GM12878 (cell line): ENCODE measurements at regions not wholly inside any gene's neighbourhood (a gene's known extent, or its start where the extent isn't known, plus 50 kb on each side); places are given as distances from the start of the nearest gene placed in this dataset.

Experiments used
- ATAC-seq: fragments of 200-7000 bp; cut with Tn5 transposase; 3 replicates; pipeline ENCODE4 v1.9.1; 2020; ENCODE audit warnings: mild to moderate bottlenecking, moderate library complexity
- BruUV-seq: library from RNA; stranded (reverse); fragments of 400-500 nt; replicated peaks from 2 replicates; lab custom pipeline; 2021; lab: Mats Ljungman, UMichigan
- CTCF ChIA-PET: fragments of 300-600 bp; sonication (Branson Sonifier 250); formaldehyde crosslinking; extraction: SDS; loops from one replicate; lab custom pipeline; 2021; ENCODE audit warnings: inconsistent platforms; lab: Yijun Ruan, JAX
- POLR2A ChIA-PET: fragments of 350-600 bp; formaldehyde crosslinking; extraction: SDS; loops from one replicate; lab custom pipeline; 2021; ENCODE audit warnings: inconsistent platforms; lab: Charles Lee
- RAD21 ChIA-PET: fragments of 300-600 bp; sonication (Branson Sonifier 250); formaldehyde crosslinking; loops from one replicate; lab custom pipeline; 2023; ENCODE audit warnings: antibody characterized with exemption; ENCODE audit not compliant: unreplicated experiment; lab: Charles Lee
- SMC1A ChIA-PET: fragments of 300-600 bp; sonication (Branson Sonifier 250); formaldehyde crosslinking; loops from one replicate; lab custom pipeline; 2023; ENCODE audit not compliant: unreplicated experiment, uncharacterized antibody; lab: Charles Lee
- DNase-seq: peaks from one replicate; pipeline ENCODE4 v3.0.0-alpha.2; 2011; ENCODE audit warnings: low read depth, low spot score
- FAIRE-seq: peaks from 3 replicates; lab custom pipeline; 2011; peaks lifted over from hg19 to GRCh38; lab: Jason Lieb, UNC
- H2AFZ ChIP-seq: 2 replicates; pipeline ENCODE4 v1.6.0; 2011; ENCODE audit warnings: low read depth, low read length, control low read depth; ENCODE audit not compliant: control insufficient read depth
- H3K27ac ChIP-seq: 2 replicates; pipeline ENCODE4 v1.5.1; 2011; ENCODE audit warnings: control low read depth; ENCODE audit not compliant: control insufficient read depth, insufficient read depth
- H3K27me3 ChIP-seq, 2 experiments: replicated peaks in 1 of 2; 2 replicates each; pipeline versions ENCODE4 v1.6.0 to v1.6.1; 2011; ENCODE audit warnings: low read length in 1 of 2; ENCODE audit not compliant: control insufficient read depth in 2 of 2, insufficient read depth in 2 of 2
- H3K36me3 ChIP-seq, 2 experiments: 2 replicates each; pipeline ENCODE4 v1.5.1; 2011; ENCODE audit warnings: low read length in 1 of 2; ENCODE audit not compliant: control insufficient read depth in 2 of 2, insufficient read depth in 2 of 2
- H3K4me1 ChIP-seq: 2 replicates; pipeline ENCODE4 v1.6.1; 2011; ENCODE audit warnings: mild to moderate bottlenecking, low read length, moderate library complexity, mixed read lengths; ENCODE audit not compliant: control insufficient read depth, insufficient read depth
- H3K4me2 ChIP-seq: 2 replicates; pipeline ENCODE4 v1.6.0; 2011; ENCODE audit warnings: control low read depth; ENCODE audit not compliant: control insufficient read depth, insufficient read depth
- H3K4me3 ChIP-seq: fragments of 200-600 bp; sonication (generic); 2 replicates; pipeline ENCODE4 v1.5.1; 2016
- H3K79me2 ChIP-seq: 2 replicates; pipeline ENCODE4 v1.6.0; 2011; ENCODE audit warnings: low read length; ENCODE audit not compliant: control insufficient read depth, insufficient read depth
- H3K9ac ChIP-seq: 2 replicates; pipeline ENCODE4 v1.8.0; 2011; ENCODE audit warnings: low read length, control low read depth, mixed read lengths; ENCODE audit not compliant: control insufficient read depth, insufficient read depth
- H3K9me3 ChIP-seq: replicated peaks from 3 replicates; pipeline ENCODE4 v1.5.1; 2011; ENCODE audit warnings: mild to moderate bottlenecking, low read length; ENCODE audit not compliant: control insufficient read depth, insufficient read depth
- H4K20me1 ChIP-seq: 2 replicates; pipeline ENCODE4 v1.6.0; 2011; ENCODE audit not compliant: control insufficient read depth, insufficient read depth
- FOXK2 ChIP-seq: fragments of 450-650 bp; IDR thresholded peaks from 2 replicates; pipeline ENCODE4 v1.6.1; 2017; ENCODE audit warnings: mild to moderate bottlenecking, moderate library complexity
- KLF5 ChIP-seq: fragments of 450-650 bp; IDR thresholded peaks from 2 replicates; pipeline ENCODE4 v1.6.1; 2014; ENCODE audit warnings: mild to moderate bottlenecking; ENCODE audit not compliant: partially characterized antibody
- NFIC ChIP-seq: IDR thresholded peaks from 2 replicates; pipeline ENCODE4 v1.6.1; 2012; ENCODE audit warnings: low read depth, mild to moderate bottlenecking, inconsistent platforms, low read length, moderate library complexity
- RAD21 ChIP-seq: IDR thresholded peaks from 2 replicates; pipeline ENCODE4 v1.6.1; 2011; ENCODE audit warnings: mild to moderate bottlenecking, low read depth, low read length, moderate library complexity; ENCODE audit not compliant: insufficient read depth
- RBBP5 ChIP-seq: fragments of 200-600 bp; sonication (generic); conservative IDR thresholded peaks from 2 replicates; pipeline ENCODE4 v1.6.1; 2016
- RELA ChIP-seq: fragments of 450-650 bp; IDR thresholded peaks from 2 replicates; pipeline ENCODE4 v1.8.0; 2014; ENCODE audit warnings: borderline replicate concordance; ENCODE audit not compliant: partially characterized antibody
- SUZ12 ChIP-seq: fragments of 200-600 bp; sonication (generic); IDR thresholded peaks from one replicate; pipeline ENCODE4 v1.6.1; 2018; ENCODE audit warnings: antibody characterized with exemption, mild to moderate bottlenecking; ENCODE audit not compliant: unreplicated experiment
- ZNF207 ChIP-seq: fragments of 450-650 bp; IDR thresholded peaks from 2 replicates; pipeline ENCODE4 v1.6.1; 2014; ENCODE audit warnings: antibody characterized with exemption, mild to moderate bottlenecking, borderline replicate concordance
- WGBS: methylation state at CpG from one replicate; pipeline ENCODE4 v1.1.6; 2016; ENCODE audit warnings: low lambda C conversion rate; ENCODE audit not compliant: insufficient replicate concordance, insufficient coverage; ENCODE audit errors: missing lambda C conversion rate; 5-methylcytosine and 5-hydroxymethylcytosine counted together
- in situ Hi-C: fragments of 300-500 bp; cut with MboI; formaldehyde crosslinking; loops from 9 replicates; pipeline ENCODE4 v1.14.3; 2018; ENCODE audit warnings: mixed read lengths
- intact Hi-C: fragments of 100-400 bp; cut with micrococcal nuclease; formaldehyde crosslinking; loops from one replicate; pipeline ENCODE4 v1.14.2; 2022; ENCODE audit not compliant: unreplicated experiment
- TF ChIP-seq, protein P1 (sequence below): fragments of 450-650 bp; IDR thresholded peaks from 2 replicates; pipeline ENCODE4 v1.6.1; 2016; ENCODE audit warnings: mild to moderate bottlenecking
- TF ChIP-seq, protein P2 (sequence below): IDR thresholded peaks from 2 replicates; pipeline ENCODE4 v1.6.1; 2011; ENCODE audit warnings: borderline replicate concordance, low read depth, mild to moderate bottlenecking, moderate library complexity, low read length; ENCODE audit not compliant: insufficient read depth, poor library complexity, severe bottlenecking
- TF ChIP-seq, protein P3 (sequence below): fragments of 450-650 bp; IDR thresholded peaks from 2 replicates; pipeline ENCODE4 v1.6.1; 2018; ENCODE audit warnings: borderline replicate concordance, mild to moderate bottlenecking; ENCODE audit not compliant: partially characterized antibody

- ATAC-seq = no peak
- FAIRE-seq = no peak
- H4K20me1 ChIP-seq = no peaks in the 10 kb centered on the region
- no peaks in the 10 kb centered on the region for H3K36me3 ChIP-seq
- H3K4me2 ChIP-seq = no peak overlapping the region
- no peak overlapping the region for H3K4me3 ChIP-seq
- DNase-seq = no peak
- no peak overlapping the region for H3K27ac ChIP-seq
- H3K9ac ChIP-seq = no peak overlapping the region
- H3K79me2 ChIP-seq = no peaks in the 10 kb centered on the region
- H3K4me1 ChIP-seq = no peaks in the 10 kb centered on the region
- no TSS peak for BruUV-seq
- SMC1A ChIA-PET = no interaction called here
- no peak overlapping the region for H2AFZ ChIP-seq
- POLR2A ChIA-PET = no interaction called here
- CTCF ChIA-PET = interaction anchor here (1.3 kb wide), 1 partner anchor 11 kb away, joined by 3 read pairs; no protein-coding TSS in a partner anchor
- H3K27me3 ChIP-seq = peaks cover 0 to 8% of the 10 kb centered on the region in 2 experiments; a peak in 2 of 4 replicates
- intact Hi-C loops (no loop called here), in situ Hi-C loops (no loop called here)
- RAD21 ChIA-PET = interaction anchor here (0.9 kb wide), 1 partner anchor 9 kb away, joined by 3 read pairs; no protein-coding TSS in a partner anchor
- 0% methylated on average over 1 of the region's 1 CpG for WGBS
- no peaks in the 10 kb centered on the region for H3K9me3 ChIP-seq
- TF ChIP-seq RAD21 (no peak), FOXK2 (no peak), RELA (no peak), NFIC (no peak), SUZ12 (no peak), ZNF207 (no peak), RBBP5 (no peak), KLF5 (no peak)
- TF ChIP-seq, protein P1, sequence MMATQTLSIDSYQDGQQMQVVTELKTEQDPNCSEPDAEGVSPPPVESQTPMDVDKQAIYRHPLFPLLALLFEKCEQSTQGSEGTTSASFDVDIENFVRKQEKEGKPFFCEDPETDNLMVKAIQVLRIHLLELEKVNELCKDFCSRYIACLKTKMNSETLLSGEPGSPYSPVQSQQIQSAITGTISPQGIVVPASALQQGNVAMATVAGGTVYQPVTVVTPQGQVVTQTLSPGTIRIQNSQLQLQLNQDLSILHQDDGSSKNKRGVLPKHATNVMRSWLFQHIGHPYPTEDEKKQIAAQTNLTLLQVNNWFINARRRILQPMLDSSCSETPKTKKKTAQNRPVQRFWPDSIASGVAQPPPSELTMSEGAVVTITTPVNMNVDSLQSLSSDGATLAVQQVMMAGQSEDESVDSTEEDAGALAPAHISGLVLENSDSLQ = no peak
- TF ChIP-seq, protein P2, sequence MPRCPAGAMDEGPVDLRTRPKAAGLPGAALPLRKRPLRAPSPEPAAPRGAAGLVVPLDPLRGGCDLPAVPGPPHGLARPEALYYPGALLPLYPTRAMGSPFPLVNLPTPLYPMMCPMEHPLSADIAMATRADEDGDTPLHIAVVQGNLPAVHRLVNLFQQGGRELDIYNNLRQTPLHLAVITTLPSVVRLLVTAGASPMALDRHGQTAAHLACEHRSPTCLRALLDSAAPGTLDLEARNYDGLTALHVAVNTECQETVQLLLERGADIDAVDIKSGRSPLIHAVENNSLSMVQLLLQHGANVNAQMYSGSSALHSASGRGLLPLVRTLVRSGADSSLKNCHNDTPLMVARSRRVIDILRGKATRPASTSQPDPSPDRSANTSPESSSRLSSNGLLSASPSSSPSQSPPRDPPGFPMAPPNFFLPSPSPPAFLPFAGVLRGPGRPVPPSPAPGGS = no peak
- TF ChIP-seq, protein P3, sequence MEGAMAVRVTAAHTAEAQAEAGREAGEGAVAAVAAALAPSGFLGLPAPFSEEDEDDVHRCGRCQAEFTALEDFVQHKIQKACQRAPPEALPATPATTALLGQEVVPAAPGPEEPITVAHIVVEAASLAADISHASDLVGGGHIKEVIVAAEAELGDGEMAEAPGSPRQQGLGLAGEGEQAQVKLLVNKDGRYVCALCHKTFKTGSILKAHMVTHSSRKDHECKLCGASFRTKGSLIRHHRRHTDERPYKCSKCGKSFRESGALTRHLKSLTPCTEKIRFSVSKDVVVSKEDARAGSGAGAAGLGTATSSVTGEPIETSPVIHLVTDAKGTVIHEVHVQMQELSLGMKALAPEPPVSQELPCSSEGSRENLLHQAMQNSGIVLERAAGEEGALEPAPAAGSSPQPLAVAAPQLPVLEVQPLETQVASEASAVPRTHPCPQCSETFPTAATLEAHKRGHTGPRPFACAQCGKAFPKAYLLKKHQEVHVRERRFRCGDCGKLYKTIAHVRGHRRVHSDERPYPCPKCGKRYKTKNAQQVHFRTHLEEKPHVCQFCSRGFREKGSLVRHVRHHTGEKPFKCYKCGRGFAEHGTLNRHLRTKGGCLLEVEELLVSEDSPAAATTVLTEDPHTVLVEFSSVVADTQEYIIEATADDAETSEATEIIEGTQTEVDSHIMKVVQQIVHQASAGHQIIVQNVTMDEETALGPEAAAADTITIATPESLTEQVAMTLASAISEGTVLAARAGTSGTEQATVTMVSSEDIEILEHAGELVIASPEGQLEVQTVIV = no peak
- TF ChIP-seq, all 136 proteins: peak for 0
Measured at GRCh38 chr6:40901322-40902055, 137.5 kb downstream of the UNC5CL start.
